ENCODE measurements at regions not wholly inside any gene's neighbourhood (a gene's known extent, or its start where the extent isn't known, plus 50 kb on each side); places are given as distances from the start of the nearest gene placed in this dataset.

DNA sequence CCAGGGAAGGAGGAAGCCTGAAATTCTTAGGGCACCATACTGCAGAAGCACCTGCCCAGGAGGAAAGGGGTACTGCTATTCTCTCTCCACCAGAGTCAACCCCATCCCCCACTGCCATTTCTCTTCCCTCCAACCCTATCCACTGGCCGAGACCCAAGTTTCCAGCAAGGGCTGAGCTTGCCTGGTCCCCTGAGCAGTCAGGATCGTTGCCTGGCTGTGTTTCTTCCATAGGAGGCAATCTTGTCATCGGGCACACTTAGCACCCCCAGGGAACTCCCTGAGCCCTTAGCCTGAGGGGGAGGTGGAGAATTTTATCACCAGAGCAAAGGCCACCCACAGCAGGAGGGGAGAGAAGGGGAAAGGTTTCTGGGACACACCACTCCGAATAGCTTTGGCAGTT, 115.8 kb upstream of the NECTIN1 start:
- TF ChIP-seq NFE2L2 (IDR thresholded peaks at IDR 0.05; ENCODE audit: low read depth, low read length), result no peak
- TF ChIP-seq, protein P1, sequence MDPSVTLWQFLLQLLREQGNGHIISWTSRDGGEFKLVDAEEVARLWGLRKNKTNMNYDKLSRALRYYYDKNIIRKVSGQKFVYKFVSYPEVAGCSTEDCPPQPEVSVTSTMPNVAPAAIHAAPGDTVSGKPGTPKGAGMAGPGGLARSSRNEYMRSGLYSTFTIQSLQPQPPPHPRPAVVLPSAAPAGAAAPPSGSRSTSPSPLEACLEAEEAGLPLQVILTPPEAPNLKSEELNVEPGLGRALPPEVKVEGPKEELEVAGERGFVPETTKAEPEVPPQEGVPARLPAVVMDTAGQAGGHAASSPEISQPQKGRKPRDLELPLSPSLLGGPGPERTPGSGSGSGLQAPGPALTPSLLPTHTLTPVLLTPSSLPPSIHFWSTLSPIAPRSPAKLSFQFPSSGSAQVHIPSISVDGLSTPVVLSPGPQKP (IDR thresholded peaks at IDR 0.05; ENCODE audit: borderline replicate concordance, low read depth, low read length), result no peak
- no peaks in the 10 kb centered on the region for H3K4me1 ChIP-seq (ENCODE audit: control insufficient read depth, insufficient read depth, low read length)
- BruUV-seq (replicated peaks), result no TSS peak
- H2AK5ac ChIP-seq (ENCODE audit: low read depth, low read length), result no peak overlapping the region
- in situ Hi-C loops (cut with MboI; ENCODE audit: low sequenced_read_pairs), result no loop called here
- no peak overlapping the region for H2BK20ac ChIP-seq (ENCODE audit: low read depth, low read length)
- dilution Hi-C loops (cut with HindIII; ENCODE audit: low sequenced_read_pairs, unreplicated experiment), result no loop called here
- no peak overlapping the region for H2BK15ac ChIP-seq (ENCODE audit: low read depth, low read length)
- H3K4ac ChIP-seq (ENCODE audit: low read depth, low read length), result no peak overlapping the region
- H3K18ac ChIP-seq (ENCODE audit: low read depth, low read length), result no peak overlapping the region
- no peak overlapping the region for H3K4me3 ChIP-seq (ENCODE audit: insufficient read depth, low read depth, low read length)
- H3K9me1 ChIP-seq (ENCODE audit: insufficient read depth, low read length), result no peaks in the 10 kb centered on the region
- no peak overlapping the region for H2BK5ac ChIP-seq (ENCODE audit: low read depth, low read length, poor library complexity, severe bottlenecking)
- no CpG with 5 or more reads among the region's 4 CpGs for WGBS, 2 experiments (ENCODE audit: extremely low coverage in 2 of 2, insufficient read length in 1 of 2)
- H3K27ac ChIP-seq (ENCODE audit: insufficient read depth, low read length), result no peak overlapping the region
- ChIA-PET POLR2A (ENCODE audit: unreplicated experiment) (no interaction called here), CTCF (no interaction called here)
- H4K91ac ChIP-seq (ENCODE audit: insufficient read depth, low read depth, low read length), result no peak overlapping the region
- H2AK9ac ChIP-seq (replicated peaks; ENCODE audit: low read depth, low read length, poor library complexity), result no peak overlapping the region
- no peak overlapping the region for H2BK120ac ChIP-seq (ENCODE audit: low read depth, low read length)
- H4K20me1 ChIP-seq (ENCODE audit: insufficient read depth, low read length), result no peaks in the 10 kb centered on the region; the same call in 1 of the 2 replicates
- intact Hi-C loops (cut with micrococcal nuclease), result no loop called here
- no peak overlapping the region for H3K56ac ChIP-seq (ENCODE audit: extremely low read depth, insufficient read depth, low read length)
- no peak overlapping the region for H2AFZ ChIP-seq (replicated peaks; ENCODE audit: low read length, poor library complexity)
- H3K4me2 ChIP-seq (ENCODE audit: low read depth, low read length), result no peak overlapping the region
- no peaks in the 10 kb centered on the region for H3K79me1 ChIP-seq (ENCODE audit: low read depth in 1 of 2, low read length in 2 of 2)
- H3K23ac ChIP-seq (ENCODE audit: low read depth, low read length), result no peak overlapping the region
- no peaks in the 10 kb centered on the region; the same call in 1 of the 2 replicates for H3K9me3 ChIP-seq (ENCODE audit: control insufficient read depth, insufficient read depth, low read length)
- no peak for ATAC-seq (ENCODE audit: low read depth)
- no peak overlapping the region for H3K14ac ChIP-seq (replicated peaks; ENCODE audit: low read depth, low read length)
- no peak overlapping the region for H4K8ac ChIP-seq (ENCODE audit: low read depth in 2 of 2, low read length in 2 of 2)
- peaks cover 14% of the 10 kb centered on the region for H3K27me3 ChIP-seq (ENCODE audit: control insufficient read depth, insufficient read depth, low read length)
- no peak overlapping the region for H4K5ac ChIP-seq (ENCODE audit: low read depth, low read length)
- H3K36me3 ChIP-seq (ENCODE audit: control insufficient read depth, insufficient read depth, low read length), result no peaks in the 10 kb centered on the region
- no peak overlapping the region for H3K9ac ChIP-seq (ENCODE audit: low read depth, low read length)
- DNase-seq, result no peak

All from IMR-90 (cell line).